ENCODE measurements at regions not wholly inside any gene's neighbourhood (a gene's known extent, or its start where the extent isn't known, plus 50 kb on each side); places are given as distances from the start of the nearest gene placed in this dataset.
A peak's percentile ranks its signal among the peaks of the same experiment; 100 is the strongest.

DNA sequence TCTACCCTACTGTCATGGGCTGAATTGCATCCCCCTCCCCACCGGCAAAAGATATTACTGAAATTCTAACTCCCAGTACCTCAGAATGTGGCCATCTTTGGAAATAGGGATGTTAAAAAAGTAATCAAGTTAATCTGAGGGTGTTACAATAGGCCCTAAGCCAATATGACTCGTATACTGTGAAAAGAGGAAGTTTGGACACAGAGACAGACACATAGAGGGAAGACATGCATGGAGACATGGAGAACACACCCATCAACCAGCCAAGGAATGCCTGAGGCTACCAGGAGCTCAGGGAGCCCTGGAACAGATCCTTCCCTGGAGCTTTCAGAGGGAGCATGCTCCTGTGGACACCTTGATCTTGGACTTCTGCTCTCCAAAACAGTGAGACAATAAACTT, 138.2 kb upstream of the ADO start:
- TF ChIP-seq SUZ12 (IDR thresholded peaks at IDR 0.05) (no peak), ARNT (IDR thresholded peaks at IDR 0.05) (no peak), FOXK2 (IDR thresholded peaks at IDR 0.05) (no peak), LEF1 (IDR thresholded peaks at IDR 0.05; ENCODE audit: borderline replicate concordance) (no peak), L3MBTL2 (conservative IDR thresholded peaks at IDR 0.05) (no peak), CTBP1 (IDR thresholded peaks at IDR 0.05; ENCODE audit: borderline replicate concordance) (no peak), NFRKB (IDR thresholded peaks at IDR 0.05) (no peak)
- no peak for DNase-seq (ENCODE audit: extremely low spot score)
- CTCF ChIA-PET, result no interaction called here
- POLR2A ChIA-PET, result no interaction called here

DNA sequence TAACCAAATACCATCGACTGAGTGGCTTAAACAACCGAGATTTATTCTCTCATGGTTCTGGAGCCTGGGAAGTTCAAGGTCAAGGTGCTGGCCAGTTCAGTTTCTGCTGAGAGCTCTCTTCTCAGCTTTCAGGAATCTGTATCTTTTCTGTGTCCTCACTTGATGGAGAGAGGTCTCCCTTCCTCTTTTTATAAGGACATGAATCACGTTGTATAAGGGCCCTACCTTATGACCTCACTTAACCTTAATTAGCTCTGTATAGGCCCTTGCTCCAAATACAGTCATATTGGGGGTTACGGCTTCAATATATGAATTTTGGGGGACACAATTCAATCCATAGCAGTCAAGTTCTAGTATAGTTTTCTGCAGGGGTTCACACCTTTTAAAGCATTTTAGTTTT, 135.2 kb upstream of the ADO start:
- no peak for TF ChIP-seq ARNT (IDR thresholded peaks at IDR 0.05)
- no peak for TF ChIP-seq L3MBTL2 (conservative IDR thresholded peaks at IDR 0.05)
- TF ChIP-seq FOXA1 (IDR thresholded peaks at IDR 0.05), result no peak
- TF ChIP-seq LEF1 (IDR thresholded peaks at IDR 0.05; ENCODE audit: borderline replicate concordance), result no peak
- TF ChIP-seq CTBP1 (IDR thresholded peaks at IDR 0.05; ENCODE audit: borderline replicate concordance), result no peak
- POLR2A ChIA-PET, result no interaction called here
- CTCF ChIA-PET, result no interaction called here
- no peak for DNase-seq (ENCODE audit: extremely low spot score)

DNA sequence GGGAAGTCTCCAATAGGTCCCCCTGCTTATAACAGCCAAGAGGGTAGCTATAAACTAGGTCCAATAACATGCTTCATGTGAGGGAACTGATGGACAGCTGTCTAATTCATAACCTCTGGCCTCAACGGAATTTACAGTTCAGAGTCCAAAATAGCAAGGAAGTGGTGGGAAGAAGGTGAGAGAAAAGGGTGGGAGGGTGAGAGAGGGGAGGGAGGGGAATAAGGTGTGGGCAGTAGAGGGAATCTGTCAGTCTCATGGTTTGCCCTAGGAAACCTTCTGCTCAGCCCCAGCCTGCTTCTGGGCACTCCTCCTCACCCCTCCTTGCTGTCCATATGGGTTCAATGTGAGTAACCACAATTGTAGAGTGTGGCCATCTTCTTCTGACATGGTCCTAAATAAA, 133.4 kb upstream of the ADO start:
- DNase-seq (ENCODE audit: extremely low spot score), result no peak
- POLR2A ChIA-PET, result no interaction called here
- no peak for TF ChIP-seq TARDBP (IDR thresholded peaks at IDR 0.05)
- TF ChIP-seq L3MBTL2 (conservative IDR thresholded peaks at IDR 0.05), result no peak
- TF ChIP-seq BHLHE40 (IDR thresholded peaks at IDR 0.05; ENCODE audit: borderline replicate concordance), result no peak
- TF ChIP-seq, protein P1, sequence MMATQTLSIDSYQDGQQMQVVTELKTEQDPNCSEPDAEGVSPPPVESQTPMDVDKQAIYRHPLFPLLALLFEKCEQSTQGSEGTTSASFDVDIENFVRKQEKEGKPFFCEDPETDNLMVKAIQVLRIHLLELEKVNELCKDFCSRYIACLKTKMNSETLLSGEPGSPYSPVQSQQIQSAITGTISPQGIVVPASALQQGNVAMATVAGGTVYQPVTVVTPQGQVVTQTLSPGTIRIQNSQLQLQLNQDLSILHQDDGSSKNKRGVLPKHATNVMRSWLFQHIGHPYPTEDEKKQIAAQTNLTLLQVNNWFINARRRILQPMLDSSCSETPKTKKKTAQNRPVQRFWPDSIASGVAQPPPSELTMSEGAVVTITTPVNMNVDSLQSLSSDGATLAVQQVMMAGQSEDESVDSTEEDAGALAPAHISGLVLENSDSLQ (IDR thresholded peaks at IDR 0.05), result no peak
- no peak for TF ChIP-seq FOXK2 (IDR thresholded peaks at IDR 0.05)
- TF ChIP-seq SP1 (IDR thresholded peaks at IDR 0.05), result no peak
- no peak for TF ChIP-seq SUZ12 (IDR thresholded peaks at IDR 0.05)
- TF ChIP-seq FOXA1 (IDR thresholded peaks at IDR 0.05), result no peak
- TF ChIP-seq LEF1 (IDR thresholded peaks at IDR 0.05; ENCODE audit: borderline replicate concordance), result no peak
- no peak for TF ChIP-seq FOXM1 (IDR thresholded peaks at IDR 0.05; ENCODE audit: borderline replicate concordance)
- TF ChIP-seq HDGF (IDR thresholded peaks at IDR 0.05; ENCODE audit: borderline replicate concordance), result no peak
- CTCF ChIA-PET, result no interaction called here

DNA sequence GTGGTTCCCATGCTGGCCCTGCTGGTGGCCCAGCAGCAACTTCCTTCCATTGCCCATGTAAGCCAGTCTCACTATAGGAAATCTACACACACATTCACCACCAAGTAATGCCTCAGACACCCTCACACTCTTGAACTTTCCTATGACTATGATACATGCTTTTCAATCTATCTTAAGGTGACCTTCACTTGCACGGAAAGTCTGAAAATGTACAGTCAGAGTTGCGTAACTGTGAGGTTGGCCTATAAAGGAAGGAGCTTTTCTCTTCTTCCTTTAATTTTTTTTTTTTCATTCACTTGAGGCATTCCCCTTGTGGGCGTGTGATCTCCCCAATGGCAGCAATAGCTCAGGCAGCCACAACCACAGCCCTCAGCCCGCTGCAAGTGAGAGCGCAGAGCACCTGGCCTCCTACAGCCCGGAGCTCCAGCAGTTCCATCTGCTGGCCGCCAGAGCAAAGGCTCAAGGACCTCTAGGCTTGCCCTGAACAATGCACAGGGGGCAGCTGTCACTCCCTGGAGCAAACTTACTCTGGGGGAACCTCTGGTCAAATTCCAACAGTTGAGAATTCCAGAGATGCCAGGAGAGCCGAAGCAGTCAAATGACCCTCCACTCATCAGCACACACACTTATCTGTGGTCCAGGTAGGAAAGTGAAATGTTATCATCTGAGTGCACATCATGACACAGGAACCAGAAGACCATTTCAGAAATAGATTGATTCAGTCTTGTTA, 123.1 kb upstream of the ADO start:
- ChIA-PET POLR2A (no interaction called here), CTCF (no interaction called here)
- no peak for TF ChIP-seq SUZ12 (IDR thresholded peaks at IDR 0.05)
- no peak for TF ChIP-seq CTBP1 (IDR thresholded peaks at IDR 0.05; ENCODE audit: borderline replicate concordance)
- TF ChIP-seq HDGF (IDR thresholded peaks at IDR 0.05; ENCODE audit: borderline replicate concordance), result no peak
- no peak for TF ChIP-seq ZNF384 (IDR thresholded peaks at IDR 0.05)
- no peak for TF ChIP-seq FOXA1 (IDR thresholded peaks at IDR 0.05)
- TF ChIP-seq, protein P1 (IDR thresholded peaks at IDR 0.05), result no peak
- TF ChIP-seq LEF1 (IDR thresholded peaks at IDR 0.05; ENCODE audit: borderline replicate concordance), result no peak
- no peak for TF ChIP-seq BHLHE40 (IDR thresholded peaks at IDR 0.05; ENCODE audit: borderline replicate concordance)
- peak; percentile 13 for DNase-seq (ENCODE audit: extremely low spot score)

DNA sequence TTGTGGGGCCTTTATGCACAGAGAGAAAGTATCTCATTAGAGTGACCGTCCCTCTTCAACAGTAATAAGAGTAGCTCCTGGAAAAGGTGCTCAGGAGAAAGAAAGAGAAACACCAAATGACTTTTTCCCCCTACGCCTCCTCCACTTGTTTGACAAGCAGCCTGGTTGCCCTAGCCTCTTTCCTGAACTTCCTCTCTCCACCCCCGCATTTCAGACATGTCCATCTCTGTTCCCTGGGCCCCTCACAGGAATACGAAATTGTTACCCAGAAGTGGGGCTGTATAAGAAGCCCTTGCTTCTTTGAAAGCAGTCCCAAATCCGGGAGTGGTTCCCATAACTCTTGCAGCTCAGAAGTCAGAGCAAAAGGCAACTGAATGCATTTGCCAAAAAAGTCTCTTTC, 119.6 kb upstream of the ADO start:
- ChIA-PET CTCF (no interaction called here), POLR2A (no interaction called here)
- no peak for TF ChIP-seq HDGF (IDR thresholded peaks at IDR 0.05; ENCODE audit: borderline replicate concordance)
- TF ChIP-seq, protein P1 (IDR thresholded peaks at IDR 0.05), result no peak
- no peak for TF ChIP-seq ELF4 (IDR thresholded peaks at IDR 0.05)
- DNase-seq (ENCODE audit: extremely low spot score), result no peak

DNA sequence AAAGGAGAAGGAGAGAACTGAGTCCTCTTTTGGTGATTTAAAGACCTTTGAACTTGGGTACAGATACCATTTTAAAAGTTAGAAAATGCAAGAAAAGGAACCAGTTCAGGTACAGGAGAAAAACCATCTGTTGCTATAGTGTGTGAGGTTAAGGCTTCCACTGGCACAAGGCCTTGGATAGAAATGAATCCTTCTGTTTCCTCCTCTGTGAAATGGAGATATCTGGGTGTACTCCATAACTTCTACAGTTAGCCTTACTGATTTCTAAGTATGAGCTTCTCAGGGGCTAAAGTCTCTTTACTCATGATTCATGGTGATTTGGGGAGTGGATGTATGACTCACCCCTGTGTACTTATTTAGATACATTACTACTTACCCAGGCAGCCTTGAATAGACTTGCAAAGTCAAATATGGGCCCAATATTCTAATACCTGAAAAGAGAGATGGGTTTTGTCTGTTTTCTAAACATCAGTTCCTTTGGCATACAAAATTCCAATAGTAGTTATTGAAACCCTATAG, 117.2 kb upstream of the ADO start:
- no peak for DNase-seq (ENCODE audit: extremely low spot score)
- no peak for TF ChIP-seq ELF4 (IDR thresholded peaks at IDR 0.05)
- TF ChIP-seq ZNF384 (IDR thresholded peaks at IDR 0.05), result no peak
- no peak for TF ChIP-seq SUZ12 (IDR thresholded peaks at IDR 0.05)
- TF ChIP-seq FOXK2 (IDR thresholded peaks at IDR 0.05), result no peak
- TF ChIP-seq SP1 (IDR thresholded peaks at IDR 0.05), result no peak
- no peak for TF ChIP-seq HDGF (IDR thresholded peaks at IDR 0.05; ENCODE audit: borderline replicate concordance)
- TF ChIP-seq BHLHE40 (IDR thresholded peaks at IDR 0.05; ENCODE audit: borderline replicate concordance), result no peak
- TF ChIP-seq, protein P1 (IDR thresholded peaks at IDR 0.05), result no peak
- TF ChIP-seq FOXA1 (IDR thresholded peaks at IDR 0.05), result no peak
- TF ChIP-seq NFRKB (IDR thresholded peaks at IDR 0.05), result no peak
- TF ChIP-seq ARNT (IDR thresholded peaks at IDR 0.05), result no peak
- no peak for TF ChIP-seq L3MBTL2 (conservative IDR thresholded peaks at IDR 0.05)
- TF ChIP-seq LEF1 (IDR thresholded peaks at IDR 0.05; ENCODE audit: borderline replicate concordance), result no peak
- no peak for TF ChIP-seq FOXM1 (IDR thresholded peaks at IDR 0.05; ENCODE audit: borderline replicate concordance)
- ChIA-PET CTCF (no interaction called here), POLR2A (no interaction called here)
